Activated T-cell treated with anti-CD3 and anti-CD28 coated beads for 1 hour (primary cell): ENCODE measurements at regions not wholly inside any gene's neighbourhood (a gene's known extent, or its start where the extent isn't known, plus 50 kb on each side); places are given as distances from the start of the nearest gene placed in this dataset.

ENCODE experiments used
- DNase-seq: peaks from one replicate; pipeline ENCODE4 v3.0.0-alpha.2; 2020; ENCODE audit warnings: low read depth

- DNase-seq: no peak
Measured at GRCh38 chr20:61166324-61166723, 85.7 kb upstream of the CDH4 start.

DNA sequence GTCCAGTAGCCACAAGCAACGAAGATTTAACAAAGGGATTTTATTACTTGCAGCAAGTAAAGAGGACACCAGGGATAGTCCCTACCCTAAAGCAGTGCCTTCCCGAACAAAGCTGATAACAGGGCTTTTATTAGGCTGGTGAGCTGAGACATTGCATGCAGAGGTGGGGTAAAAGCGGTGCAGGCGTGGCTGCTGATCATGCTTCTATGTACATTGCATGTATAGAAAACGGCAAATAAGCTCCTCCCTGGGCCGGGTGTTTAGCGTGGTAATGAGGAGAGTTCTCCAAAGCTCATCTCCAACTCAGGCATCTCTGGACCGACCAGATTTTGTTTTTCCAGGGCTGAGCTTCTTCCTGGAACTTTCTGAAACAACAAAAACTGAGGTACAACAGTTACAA lies 83.5 kb upstream of the CDH4 start:
- DNase-seq: no peak

GRCh38 chr20:61169874-61170273 lies 82.2 kb upstream of the CDH4 start:
- no peak for DNase-seq

DNA sequence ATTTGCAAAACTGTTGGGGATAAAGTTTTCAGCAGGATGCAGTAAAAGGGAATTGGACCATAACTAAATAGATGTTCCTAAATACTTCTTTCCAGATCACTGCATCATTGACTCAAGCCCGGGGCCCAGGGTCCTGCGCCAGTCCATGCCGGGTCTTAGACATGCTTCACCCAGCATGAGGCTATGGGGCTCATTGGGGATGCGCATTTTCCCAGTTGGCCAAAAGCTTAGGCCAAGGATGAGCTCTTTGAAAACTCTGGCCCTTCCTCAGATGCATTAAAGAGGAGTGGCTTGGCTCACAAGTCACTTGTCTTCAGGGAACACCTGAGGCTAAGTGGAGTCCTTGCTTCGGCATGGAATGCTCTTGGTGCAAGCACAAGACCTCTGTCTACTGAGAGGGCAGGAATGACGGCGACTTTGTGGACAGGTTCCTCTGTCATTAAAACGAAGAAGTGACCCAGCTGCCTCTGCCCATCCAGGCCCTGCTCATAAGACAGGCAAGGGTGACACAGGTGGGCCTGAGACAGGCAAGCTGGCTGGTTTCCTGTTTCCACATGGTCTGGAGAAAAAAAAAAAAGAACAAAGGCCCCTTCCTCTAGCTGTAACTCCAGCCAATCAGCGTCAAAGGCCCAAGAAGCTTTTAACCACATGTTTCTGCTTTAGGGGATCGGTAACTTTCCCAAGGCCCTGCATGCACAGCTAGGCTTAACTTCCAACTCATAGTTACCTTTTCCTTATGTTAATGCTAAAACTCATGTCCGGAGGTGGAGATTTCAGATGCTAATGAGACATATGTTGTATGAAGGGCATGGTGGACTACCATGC lies 81.4 kb upstream of the CDH4 start:
- DNase-seq: no peak

- no peak for DNase-seq
Measured at GRCh38 chr20:61173267-61173666, 78.8 kb upstream of the CDH4 start.

GRCh38 chr20:61173961-61174725 lies 77.9 kb upstream of the CDH4 start:
- no peak for DNase-seq

DNA sequence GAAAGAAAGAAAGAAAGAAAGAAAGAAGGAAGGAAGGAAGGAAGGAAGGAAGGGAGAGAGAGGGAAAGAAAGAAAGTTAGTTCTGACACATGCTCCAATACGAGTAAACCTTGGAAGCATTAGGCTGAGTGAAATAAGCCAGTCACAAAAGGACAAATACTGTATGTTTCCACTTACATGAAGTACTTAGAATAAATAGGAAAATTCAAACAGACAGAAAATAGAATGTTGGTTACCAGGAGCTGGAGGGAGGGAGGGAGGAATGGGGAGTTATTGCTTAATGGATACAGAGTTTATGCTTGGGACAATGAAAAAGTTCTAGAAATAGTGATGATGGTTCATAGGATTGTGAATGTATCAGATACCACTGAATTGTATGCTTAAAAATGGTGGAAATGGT lies 75.2 kb upstream of the CDH4 start:
- DNase-seq: no peak

DNA sequence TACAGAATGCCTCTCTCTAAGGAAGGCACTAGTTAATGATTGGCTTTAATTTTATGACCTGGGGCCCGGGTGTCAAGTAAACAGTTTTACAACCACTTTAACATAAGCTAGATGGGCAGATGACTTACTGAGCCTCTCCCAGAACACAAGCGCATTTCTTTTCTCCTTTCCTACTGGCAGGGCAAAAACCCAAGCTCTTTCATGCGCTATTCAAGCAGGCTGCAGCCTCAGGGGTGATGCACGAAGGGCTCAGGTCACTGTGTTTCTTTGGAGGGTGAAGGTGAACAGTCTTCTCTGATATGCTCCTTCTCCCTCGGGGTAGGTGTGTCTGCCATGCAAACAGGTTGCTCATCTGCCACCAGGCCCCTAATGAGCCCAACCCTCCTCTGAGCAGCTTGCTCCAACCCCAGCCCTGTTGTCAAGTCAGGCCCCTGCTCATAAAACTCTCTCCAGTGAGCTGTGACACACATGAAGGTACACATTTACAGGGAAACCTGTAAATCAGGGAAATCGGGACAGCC lies 73.5 kb upstream of the CDH4 start:
- no peak for DNase-seq

DNA sequence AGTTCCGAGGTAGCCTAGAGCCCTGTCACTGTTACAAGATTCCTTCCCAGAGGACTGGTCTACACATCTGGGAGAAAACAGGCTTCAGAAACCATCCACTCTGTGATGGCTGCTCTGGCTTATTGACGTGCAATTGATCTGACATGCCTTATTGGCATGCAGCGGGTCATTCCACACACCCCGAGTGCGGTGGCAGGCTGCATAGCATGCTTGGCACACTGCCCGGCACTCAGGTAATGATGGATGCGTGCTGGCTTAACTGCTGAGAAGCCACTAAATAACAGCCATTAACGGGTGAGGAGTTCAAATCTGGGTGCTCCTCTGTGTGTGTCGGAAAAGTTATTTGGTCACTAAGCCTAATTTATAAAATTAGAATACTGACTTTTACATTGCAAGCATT lies 67.9 kb upstream of the CDH4 start:
- no peak for DNase-seq

DNA sequence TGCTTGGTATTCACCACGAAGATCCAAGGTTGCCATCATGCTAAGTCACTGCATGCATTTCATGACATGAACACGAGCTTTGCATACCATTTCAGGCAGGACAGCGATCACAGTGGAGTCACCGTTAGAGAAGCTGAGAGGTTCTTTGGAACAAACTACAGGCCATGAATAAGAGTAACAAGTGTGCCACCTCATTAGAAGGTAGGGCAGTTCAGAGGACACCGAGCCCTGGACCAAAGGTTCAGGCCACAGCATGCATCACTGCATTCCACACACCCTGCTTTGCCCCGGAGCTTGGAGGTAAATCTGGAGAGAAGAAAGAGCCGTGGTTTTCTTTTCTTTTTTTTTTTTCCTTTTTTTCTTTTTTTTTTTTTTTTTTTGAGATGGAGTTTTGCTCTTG lies 66.9 kb upstream of the CDH4 start:
- no peak for DNase-seq

- DNase-seq: no peak
Measured at GRCh38 chr20:61185841-61186601, 66.0 kb upstream of the CDH4 start.

- DNase-seq: no peak
Measured at GRCh38 chr20:61186771-61187472, 65.1 kb upstream of the CDH4 start.

- DNase-seq: no peak
Measured at GRCh38 chr20:61189534-61189933, 62.5 kb upstream of the CDH4 start.

GRCh38 chr20:61191096-61191495 lies 61.0 kb upstream of the CDH4 start:
- no peak for DNase-seq

DNA sequence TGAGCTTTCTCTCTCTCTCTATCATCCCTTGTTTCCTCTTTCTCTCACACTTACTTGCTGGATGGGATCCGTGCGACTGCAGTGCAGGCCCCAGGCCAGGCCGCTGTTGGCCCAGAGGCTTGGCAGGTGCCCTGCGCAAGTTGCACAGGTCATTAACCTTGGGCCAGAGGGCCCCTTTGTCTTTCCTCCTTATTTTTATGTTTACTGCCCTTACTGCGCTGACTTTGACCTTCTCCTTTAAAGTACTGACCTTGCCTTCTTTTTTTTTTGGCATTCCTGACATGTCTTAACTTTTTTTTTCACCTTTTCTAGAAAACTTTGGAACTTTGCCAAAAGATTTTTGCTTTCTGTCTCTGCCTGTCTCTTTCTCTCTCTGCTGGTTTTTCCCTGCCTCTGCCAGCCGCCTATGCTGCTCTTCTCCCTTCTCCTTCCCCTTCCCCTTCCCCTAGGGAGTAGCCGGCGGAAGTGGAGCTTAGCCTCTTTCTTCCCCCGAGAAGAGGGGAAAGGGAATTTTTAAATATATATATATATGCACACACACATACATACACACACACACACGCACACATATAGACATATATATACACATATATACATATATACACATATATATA lies 59.6 kb upstream of the CDH4 start:
- no peak for DNase-seq

- DNase-seq: no peak
Measured at GRCh38 chr20:61193164-61193563, 58.9 kb upstream of the CDH4 start.
